Stromal cell of bone marrow (primary cell): ENCODE measurements at regions not wholly inside any gene's neighbourhood (a gene's known extent, or its start where the extent isn't known, plus 50 kb on each side); places are given as distances from the start of the nearest gene placed in this dataset.
"Not testable (repeated sequence)": the region's sequence is repeated elsewhere in the genome, so short reads cannot be mapped to it uniquely, and the experiment has no call there.

ENCODE experiments used
- DNase-seq: peaks from one replicate; pipeline ENCODE4 v3.0.0-alpha.2; 2012; ENCODE audit warnings: low read depth

- no peak for DNase-seq
Observed at GRCh38 chr4:59727745-59728144, 1472.4 kb upstream of the ADGRL3 start.

DNA sequence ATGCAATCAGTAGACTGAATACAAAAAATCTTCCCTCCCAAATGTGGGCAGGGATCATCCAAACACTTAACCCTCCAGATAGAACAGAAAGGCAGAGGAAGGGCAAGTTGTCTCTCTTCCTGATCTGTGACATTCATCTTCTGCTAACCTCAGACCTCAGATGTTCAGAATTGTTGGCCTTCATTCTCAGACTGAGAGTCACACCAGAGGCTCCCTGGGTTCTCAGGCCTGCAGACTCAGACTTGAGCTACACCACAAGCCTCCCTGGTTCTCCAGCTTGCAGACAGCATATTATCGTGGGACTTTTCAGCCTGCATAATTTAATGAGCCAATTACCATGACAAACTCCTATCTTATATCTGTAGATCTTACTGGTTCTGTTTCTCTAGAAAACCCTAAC lies 1471.6 kb upstream of the ADGRL3 start:
- DNase-seq: no peak

DNA sequence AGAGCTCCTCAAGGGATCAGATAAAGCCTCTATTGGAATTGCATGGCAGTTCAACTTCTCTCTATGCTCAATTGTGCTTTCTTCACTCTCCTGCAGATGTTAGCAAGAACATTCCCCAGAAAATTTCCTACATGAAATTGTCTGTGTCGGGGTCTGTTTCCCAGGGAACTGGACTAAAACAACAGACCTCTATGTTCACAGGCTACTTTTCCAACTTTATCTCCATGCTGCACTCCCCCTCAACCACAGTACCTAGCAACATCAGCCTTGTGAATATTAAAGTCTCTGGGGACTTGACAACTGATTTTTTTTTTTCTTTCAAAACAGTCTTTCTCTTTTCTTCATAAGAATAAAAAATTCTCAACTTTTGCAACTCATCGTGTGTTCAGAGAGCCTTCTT lies 1470.8 kb upstream of the ADGRL3 start:
- DNase-seq: no peak

DNA sequence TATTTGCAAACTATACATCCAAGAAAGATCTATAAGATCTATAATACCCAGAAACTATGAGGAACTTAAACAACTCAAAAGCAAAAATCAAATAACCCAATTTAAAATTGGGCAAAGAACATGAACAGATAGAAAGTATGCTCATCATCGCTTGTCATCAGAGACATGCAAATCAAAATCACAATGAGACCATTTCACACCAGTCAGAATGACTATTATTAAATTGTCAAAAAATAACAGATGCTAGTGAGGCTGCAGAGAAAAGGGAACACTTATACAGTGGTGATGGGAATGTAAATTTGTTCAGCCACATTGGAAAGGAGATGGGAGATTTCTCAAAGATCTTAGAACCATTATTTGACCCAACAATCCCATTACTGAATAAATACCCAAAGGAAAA lies 1451.7 kb upstream of the ADGRL3 start:
- no peak for DNase-seq

DNA sequence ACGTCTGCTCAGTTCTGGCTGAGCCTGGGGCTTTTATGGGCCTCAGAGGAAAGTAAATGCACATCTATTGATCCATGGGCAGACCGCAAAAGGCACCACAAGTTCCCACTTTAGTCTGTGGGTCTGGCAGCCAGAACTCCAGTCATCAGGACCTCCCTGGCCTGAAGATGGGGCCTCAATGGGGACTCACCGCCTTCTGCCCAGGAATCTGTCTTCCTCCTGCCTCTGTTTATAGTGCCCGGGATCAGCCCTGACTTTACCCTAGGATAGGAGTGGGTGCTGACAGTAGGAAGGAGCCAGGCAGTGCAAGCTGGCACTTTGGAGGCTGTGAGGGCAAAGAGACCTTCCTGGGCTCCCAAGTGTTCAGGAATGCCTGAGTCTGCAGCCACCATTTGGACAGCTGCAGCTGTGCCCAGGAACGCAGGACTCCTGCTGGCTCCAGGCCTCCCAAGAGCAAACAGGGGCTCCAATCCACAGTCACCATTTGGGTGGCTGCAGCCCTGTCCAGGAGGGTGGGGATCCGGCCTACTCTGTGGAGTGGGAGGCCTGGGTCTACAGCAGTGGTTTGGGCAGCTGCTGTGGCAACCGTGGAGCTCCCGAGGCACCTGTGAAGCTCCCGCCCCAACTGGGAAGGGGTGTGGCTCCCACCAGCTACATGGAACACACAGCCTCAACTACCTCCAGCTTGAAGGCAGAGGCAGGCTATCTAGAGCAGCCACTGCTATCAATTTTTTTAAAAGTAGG lies 1440.9 kb upstream of the ADGRL3 start:
- DNase-seq: no peak

DNA sequence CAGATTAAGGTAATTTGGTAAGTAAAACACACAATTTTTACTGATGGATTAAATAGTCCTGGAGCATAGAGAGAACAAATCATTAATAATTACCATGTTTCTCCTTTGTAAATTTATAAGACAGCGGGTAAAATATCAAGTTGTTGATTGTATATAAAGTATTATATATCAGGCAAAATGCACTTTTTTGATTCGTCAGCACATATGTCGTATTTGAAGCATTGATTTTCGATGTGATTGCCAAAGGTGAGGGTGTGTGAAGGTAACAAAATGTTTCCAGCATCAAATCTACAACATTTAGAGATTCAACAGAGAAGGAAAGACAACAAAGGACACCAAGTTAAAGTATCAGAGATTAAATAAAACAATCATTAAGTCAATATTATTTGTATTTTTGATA lies 1437.8 kb upstream of the ADGRL3 start:
- no peak for DNase-seq

DNA sequence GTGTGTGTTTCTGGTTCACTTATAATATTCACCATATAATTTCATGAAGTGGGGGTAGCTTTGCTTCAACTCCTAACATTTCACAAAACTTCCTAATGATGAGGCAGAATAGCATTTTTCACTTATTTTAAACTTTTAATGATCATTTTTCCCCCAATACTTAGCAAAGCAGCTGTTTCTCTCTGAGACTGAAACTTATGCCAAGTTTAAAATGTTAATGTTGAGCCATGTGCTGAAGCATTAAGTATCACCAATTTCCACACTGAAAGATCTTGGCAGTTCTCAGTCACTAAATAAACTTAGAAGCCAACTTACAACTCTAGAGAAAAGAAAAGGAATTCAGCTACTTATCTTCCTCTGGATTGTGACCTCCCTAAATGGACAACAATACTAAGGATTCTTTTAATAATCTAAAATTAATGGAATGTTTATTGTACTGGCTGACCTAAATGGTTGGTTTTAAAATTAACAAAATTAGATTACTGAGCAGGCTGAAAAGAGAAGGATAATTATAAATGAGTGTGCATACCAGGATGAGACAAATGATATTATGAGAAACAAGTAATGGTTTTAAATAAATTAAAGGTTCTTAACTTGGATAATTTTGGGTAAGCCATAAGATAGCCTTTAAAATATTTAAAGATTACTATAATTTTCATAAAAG lies 1429.4 kb upstream of the ADGRL3 start:
- no peak for DNase-seq

DNA sequence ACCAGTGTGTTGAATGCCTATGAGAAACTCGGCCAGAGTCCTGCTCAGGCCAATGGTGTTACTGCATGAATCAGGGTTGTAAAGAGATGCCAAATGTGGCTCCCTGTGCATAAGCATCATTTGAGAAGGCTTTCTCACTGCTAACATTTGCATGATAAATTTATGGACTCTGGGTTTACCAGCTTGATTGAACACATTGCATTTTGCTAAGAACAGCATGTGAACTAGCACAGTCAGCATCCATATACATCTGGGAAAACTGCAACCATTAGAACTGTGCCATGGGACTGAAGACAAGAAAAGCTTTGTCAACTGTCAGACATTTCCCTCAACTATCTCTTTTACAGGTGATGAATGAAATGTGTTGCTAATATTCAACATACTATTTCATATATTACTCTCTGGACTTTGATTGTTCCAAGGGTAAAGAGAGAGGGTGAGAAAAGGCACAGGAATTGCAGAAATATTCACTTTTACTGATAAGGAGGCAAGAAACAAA lies 1427.4 kb upstream of the ADGRL3 start:
- no peak for DNase-seq

- not testable (repeated sequence) for DNase-seq
Observed at GRCh38 chr4:59780271-59780670, 1419.9 kb upstream of the ADGRL3 start.

GRCh38 chr4:59805176-59805575 lies 1395.0 kb upstream of the ADGRL3 start:
- no peak for DNase-seq

- DNase-seq: no peak
Observed at GRCh38 chr4:59814402-59815010, 1385.6 kb upstream of the ADGRL3 start.

DNA sequence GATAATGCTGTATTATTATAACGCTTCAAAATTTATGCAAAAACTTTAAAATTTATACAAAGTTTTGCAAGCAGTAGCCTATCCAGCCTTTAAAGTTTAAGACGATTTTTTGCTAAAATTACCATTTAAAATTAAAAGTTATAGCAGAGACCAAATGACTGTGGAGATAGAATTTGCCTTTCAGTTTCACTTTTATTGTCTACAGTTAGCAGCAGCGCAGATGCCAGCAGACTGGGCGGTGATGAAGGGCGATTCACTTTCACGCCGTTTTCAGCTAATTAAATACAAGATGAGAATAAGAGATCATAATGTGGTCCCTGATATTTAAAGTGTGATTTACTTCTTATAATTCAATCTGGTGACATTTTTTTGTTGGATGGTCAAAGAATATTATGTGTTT lies 1381.5 kb upstream of the ADGRL3 start:
- DNase-seq: no peak

GRCh38 chr4:59823311-59823710 lies 1376.8 kb upstream of the ADGRL3 start:
- no peak for DNase-seq

DNA sequence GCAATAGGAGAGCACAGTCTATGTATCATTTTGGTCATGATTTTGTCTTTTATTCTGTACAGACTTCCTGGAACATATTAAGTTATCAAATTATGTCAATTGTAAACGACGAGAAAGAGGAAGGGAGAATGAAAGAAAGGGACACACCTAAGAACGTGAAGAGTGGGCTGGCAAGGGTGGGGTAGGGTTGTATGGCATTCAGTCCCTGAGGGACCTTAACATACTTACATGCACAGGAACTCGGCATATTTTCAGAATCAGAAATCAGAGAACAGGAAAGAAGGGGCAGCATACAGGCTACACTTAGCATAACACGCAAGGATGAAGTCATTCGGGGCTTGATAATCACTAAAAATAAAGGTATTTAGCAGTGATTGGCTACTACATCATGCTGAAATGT lies 1375.0 kb upstream of the ADGRL3 start:
- no peak for DNase-seq

DNA sequence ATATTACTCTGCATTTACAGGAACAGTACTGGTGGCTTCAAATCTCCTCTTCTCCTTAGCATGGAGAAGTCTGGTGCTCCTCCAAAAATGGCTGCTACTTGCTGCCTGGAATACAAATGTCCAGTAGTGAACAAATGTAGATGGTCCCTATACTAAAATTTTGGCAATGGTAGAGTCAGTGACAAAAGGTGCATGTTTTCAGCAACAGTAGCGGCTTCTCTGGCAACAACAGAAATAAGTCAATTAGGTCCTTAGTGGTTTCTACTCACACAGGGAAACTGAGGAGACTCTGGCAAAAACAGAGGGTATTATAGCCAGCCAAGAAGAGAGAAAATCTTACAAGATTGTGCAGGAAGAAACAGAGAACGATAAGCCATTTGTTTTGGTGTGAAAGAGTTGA lies 1368.4 kb upstream of the ADGRL3 start:
- no peak for DNase-seq

DNA sequence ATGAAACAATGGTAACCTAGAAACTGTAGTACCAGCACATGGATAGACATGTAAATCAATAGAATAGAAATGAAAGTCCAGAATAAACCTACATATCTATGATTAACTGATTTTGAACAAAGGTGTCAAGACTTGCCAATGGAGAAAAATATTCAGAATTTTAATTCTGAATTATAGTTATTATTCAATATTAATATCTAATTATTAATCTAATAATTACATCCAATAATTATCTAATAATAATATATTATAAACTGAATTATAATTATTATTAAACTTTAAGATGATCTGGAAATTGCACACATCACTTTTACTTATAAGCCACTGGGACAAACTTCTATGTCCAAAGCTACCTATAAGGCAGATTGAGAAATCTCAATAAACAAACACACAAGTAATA lies 1365.2 kb upstream of the ADGRL3 start:
- no peak for DNase-seq

DNA sequence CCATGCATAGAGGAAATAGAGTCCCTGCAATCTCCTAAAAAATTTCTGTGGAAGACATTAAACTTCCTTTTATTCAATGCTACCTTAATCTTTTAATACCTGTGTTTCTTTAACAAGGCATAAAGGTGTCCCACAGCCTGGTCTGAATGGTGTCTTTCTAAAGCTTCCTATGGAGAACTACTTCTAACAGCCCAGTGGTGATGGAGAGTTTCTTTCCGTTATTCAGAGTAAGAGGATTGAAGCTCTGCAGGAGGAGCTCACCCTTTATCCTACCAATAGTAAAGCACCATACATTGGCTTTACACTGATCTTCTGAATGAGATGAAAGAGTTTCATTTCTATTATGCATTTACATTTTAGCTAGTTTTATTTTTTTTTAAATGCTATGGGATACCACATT lies 1362.4 kb upstream of the ADGRL3 start:
- DNase-seq: no peak

DNA sequence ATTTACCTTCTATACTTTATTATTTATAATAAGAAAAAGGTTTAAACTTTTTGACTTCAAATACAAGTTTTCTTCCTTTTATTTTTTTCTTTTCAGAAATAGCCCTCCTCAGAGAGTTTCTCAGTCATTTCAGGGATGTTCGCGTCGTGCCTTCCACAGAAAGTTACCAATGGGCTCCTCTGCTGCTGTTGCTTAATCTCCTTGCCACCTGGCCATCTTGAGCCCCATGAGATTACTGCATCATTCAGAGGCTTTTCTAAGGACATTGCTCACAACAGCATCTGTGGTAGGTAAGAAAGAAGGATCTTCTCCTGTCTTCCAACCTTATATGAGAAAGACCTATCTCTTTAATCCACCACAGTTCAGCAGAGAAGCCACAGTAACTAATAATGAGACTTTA lies 1361.9 kb upstream of the ADGRL3 start:
- DNase-seq: no peak

GRCh38 chr4:59841698-59842097 lies 1358.4 kb upstream of the ADGRL3 start:
- DNase-seq: no peak

- DNase-seq: no peak
Observed at GRCh38 chr4:59848457-59848856, 1351.7 kb upstream of the ADGRL3 start.

DNA sequence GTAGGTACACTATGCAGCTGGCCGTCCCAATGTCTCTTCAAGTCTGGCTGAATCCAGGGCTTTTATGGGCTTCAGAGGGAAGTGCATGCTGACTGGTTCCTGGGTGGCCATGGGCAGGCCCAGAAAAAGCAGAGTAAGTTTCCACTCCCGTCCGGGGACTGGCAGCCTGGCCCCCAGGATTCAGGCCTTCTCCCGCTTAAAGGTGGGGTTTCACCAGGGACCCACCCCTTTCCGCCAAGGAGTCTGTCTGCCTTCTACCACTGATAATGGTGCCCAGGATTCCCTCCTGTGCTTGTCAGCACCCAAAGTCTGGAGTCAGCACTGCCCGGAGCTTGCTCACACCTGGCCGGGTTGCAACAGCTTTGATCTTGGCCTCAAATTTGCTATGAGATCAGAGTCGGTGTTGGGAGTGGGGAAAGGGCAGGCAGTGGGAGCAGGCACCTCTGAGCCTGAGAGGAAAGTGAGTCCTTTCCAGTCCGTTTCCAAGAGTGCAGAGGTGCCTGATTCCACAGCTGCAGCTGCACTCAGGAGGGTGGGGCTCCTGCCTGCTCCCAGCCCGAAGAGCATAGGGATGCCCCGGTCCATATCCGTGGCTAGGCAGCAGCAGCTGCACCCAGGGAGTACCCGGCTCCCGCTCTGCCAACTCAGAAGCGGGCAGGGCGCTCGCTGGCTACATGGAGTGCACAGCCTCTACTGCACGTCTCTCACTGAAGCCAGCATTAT lies 1344.3 kb upstream of the ADGRL3 start:
- DNase-seq: no peak

GRCh38 chr4:59869056-59869455 lies 1331.1 kb upstream of the ADGRL3 start:
- no peak for DNase-seq

- DNase-seq: no peak
Observed at GRCh38 chr4:59869559-59869958, 1330.6 kb upstream of the ADGRL3 start.
